ENCODE measurements at regions not wholly inside any gene's neighbourhood (a gene's known extent, or its start where the extent isn't known, plus 50 kb on each side); places are given as distances from the start of the nearest gene placed in this dataset.
"Not testable (repeated sequence)": the region's sequence is repeated elsewhere in the genome, so short reads cannot be mapped to it uniquely, and the experiment has no call there.

DNA sequence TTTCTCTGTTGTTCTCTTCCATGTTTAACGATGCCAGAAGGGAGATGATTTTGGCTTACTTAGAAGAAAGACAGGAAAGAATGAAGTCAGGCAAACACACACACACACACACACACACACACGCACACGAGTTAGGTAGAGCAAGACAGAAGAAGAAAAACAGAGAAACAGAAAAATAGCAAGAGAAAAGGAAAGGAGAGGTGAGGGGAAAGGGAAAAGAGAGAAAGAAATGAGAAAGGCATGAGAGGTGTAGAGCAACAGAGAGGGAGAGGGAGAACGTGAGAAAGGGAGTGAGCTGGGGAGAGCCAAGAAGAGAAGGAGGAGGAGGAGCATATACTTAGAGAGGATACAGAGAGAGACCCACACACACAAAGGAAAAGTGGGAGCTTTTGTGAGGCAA is 385.3 kb downstream of the DOK5 start:
- no peak for DNase-seq (ENCODE audit: low read depth in 2 of 2)

DNA sequence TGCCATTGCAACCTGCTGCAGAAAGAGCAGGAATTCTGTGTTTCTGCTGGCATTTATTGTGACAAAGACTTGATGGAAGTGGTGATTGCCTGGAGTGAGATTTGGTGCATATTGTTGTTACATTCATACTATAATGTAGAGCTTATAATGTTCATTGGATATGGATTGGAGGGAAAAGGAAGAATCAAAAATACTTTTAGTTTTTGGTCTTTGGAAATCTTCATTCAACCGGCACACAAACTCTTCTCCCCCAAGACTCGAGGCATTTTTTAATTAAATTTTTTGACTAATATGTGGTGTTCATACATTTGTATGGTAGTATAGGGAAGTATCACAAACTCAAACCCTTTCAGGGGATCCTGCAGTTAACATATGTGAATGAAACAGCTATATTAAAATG is 380.8 kb downstream of the DOK5 start:
- no peak for DNase-seq (ENCODE audit: low read depth in 2 of 2)

DNA sequence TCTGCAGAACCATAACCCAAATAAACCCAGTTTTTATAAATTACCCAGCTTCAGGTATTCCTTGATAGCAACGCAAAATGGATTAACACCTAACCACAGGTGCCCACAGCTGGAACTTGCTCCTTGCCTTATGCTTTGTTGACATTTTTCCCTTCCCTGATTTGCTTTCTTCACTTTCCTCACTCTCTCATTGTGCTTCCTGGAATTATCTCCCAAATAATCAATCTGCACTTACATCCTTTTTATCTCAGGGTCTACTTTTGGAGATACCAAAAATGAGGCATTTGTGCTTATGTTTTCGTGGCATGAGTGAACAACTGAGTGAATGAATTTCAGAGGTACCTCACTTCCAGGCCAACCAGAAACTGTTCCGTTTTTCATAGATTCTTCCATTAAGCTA is 374.3 kb downstream of the DOK5 start:
- DNase-seq (ENCODE audit: low read depth in 2 of 2): no peak

DNA sequence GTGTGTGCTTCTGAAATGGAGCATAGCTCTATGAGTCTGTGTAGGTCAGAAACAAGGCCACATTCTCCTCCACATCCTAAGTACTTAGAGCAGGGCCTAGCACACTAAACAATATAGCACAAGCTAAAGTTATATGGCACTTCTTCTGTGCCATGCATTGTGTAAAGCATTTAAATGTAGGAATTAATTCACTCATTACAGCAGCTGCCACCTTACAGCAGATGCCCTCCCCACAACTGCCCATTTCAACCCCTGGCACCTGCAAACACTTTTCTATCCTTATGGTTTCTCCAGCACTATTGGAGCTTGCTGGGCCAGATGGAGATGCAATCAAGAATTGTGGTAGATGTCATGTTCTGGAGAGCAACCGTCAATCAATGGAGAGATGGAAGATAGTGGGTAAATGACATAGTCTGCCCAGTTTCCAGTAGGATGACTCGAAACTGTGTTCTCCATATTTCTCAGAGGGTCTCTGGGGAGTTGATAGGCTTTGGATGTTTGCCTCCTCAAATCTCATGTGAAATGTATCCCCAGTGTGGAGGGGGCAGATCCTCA is 373.7 kb downstream of the DOK5 start:
- no peak for DNase-seq (ENCODE audit: low read depth in 2 of 2)

DNA sequence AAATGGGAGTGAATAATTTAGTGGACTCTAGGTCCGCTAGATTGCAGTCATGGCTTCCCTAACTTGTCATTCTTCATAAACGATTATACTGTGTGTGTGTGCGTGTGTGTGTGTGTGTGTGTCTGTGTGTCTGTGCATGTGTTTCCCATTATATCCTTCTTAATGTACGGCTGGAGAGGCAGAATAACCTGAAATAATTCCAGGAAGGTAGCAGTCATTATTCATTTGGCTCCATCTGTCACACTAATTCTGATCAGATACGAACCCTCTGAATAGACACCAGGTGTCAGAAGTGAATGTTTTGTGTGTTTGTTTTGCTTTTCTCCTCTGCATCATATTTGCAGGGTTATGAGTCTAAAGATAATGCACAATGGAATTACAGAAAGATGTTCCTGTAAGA is 372.9 kb downstream of the DOK5 start:
- no peak for DNase-seq (ENCODE audit: low read depth in 2 of 2)

DNA sequence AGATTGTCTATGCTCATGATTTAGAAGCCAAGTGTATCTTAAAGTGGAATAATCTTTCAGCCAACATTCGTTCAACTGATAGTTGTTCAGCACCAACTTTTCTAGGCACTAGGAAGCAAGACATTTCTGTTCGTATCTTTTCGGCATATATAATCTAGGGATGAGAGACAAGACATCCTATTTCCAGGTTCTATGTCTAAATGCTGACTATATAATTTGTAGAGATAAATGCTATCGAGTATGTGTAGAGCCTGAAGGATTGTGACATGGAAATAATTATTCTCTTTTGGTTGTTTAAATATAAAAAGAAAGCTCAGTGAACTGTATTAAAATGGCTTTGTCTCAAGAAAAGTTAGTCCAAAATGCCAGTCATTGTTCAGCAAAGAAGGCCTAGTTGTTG is 371.6 kb downstream of the DOK5 start:
- DNase-seq (ENCODE audit: low read depth in 2 of 2): no peak

DNA sequence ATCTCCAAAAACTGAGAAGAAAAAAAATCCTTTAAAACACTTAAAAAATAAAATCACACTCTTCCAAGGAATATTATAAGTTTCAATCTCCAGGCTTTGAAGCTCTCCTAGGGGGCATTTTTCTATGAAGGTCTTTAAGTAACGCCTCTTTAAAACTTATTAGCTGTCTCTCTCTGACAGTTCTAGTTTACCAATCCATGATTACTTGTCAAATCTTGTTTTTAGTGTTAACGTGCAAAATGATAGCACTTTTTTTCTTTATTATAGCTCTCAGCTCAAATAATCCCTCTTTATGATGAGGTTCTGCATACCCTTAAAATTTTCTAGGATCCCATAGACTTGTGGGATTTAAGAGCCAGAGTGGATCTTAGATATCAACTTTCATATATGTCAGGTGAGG is 369.0 kb downstream of the DOK5 start:
- no peak for DNase-seq (ENCODE audit: low read depth in 2 of 2)

DNA sequence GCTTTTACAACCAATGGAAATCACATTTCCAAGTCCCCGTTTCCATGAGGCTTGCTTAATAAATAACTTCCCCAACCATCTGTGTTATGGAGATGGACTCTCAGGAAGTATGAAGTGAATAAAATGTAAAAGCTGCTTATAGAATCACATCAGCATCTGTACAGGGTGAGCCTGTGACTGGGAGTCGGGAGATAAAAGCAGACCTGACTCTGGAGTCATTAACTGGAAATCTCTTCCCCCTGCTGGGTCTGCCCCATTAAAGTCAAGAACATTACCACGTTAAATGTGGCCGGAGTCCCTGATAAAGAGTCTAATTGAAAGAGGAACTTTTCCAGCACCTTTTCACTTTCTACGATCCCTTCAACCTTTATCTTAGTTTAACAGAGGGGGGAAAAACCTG is 368.5 kb downstream of the DOK5 start:
- no peak for DNase-seq (ENCODE audit: low read depth in 2 of 2)

DNA sequence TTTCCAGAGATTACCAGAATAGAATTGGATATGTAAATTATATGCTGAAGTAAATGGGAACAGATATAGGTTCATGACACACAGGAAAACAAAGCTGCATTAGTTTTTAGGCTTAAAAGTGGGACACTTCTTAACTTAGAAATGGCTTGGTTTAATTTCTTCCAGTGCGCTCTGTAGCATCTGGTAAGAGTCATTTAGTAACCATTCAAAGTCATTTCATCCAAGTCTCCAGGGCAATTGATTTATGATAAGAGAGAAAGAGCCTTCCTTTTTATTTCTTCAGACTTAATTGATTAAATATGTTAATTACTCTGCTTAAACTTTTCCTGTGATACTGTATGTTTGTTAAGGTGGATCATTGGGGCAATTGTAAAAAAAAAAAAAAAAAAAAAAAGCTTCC is 368.0 kb downstream of the DOK5 start:
- DNase-seq (ENCODE audit: low read depth in 2 of 2): no peak

DNA sequence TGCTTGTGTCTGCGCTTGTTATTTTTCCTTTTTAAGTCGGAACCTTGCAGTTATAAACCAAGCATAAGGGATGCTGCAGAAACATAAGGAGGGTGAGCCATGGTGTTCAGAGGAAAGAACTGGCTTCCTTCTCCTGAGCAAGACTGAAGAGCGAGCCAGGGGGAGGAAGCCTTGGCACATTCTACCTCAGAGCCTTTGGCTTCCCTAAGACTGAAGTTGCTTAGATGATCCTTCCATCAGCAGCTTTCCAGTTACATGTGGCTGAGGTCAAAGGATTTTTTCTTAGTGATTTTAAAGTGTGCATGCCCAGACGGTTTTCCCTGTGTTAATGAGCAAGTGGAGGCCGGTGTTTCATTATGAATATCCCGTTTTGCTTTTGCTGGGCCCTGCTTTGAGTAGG is 363.8 kb downstream of the DOK5 start:
- no peak for DNase-seq (ENCODE audit: low read depth in 2 of 2)

DNA sequence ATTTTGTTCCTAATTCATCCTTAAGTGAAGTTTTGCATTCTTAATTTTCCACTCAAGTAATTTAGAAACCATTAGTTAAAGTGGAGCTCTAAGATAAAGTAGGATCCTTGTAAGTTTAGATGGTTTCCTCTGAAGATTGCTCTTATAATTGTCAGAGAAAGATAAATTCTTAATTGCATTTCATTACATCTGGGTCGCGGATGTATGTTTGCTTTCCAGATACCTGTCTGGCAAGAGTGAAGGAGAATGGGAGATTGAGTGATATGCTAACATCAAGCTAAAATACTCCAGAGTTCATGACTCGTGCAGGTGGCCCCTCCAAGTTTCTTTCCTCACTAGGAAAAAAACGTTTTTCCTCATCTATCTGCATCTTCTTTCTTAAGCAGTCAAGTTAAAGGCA is 361.8 kb downstream of the DOK5 start:
- DNase-seq (ENCODE audit: low read depth in 2 of 2): no peak

DNA sequence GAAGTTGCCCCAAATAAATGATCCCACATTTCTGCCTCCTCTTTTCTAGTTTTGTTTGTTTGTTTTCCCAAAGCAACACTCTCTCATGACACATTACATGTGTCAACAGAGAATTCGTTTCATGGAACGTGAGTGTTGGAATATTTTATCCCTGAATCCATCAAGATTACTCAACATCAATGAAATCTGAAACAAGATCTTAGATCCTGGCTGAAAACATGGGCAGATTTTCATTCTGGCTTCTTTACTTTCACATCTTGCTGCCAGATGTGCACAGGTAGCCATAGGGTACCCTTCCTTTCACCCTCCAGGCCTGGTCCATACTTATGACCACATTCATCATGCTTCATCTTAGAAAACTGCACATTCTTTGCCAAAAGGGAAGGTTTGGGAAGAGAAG is 347.0 kb downstream of the DOK5 start:
- no peak for DNase-seq (ENCODE audit: low read depth in 2 of 2)

DNA sequence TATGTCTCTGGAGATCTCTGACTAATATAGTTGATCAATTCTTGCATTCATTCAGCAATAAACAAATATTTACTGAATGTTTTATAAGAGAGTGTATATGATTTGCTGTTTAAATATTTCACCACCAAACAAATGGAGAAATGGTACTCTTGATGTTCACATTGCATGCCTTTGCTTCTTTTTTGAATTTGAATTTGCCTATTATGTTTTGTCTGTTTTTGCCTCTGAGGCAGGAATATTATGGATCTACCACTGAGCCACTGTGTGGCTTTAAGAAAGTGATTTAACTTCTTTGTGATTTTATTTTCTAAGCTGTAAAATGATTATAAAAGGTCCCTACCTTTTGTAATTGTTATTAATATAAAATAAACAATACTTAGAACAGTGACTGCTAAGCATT is 345.0 kb downstream of the DOK5 start:
- no peak for DNase-seq (ENCODE audit: low read depth in 2 of 2)

DNA sequence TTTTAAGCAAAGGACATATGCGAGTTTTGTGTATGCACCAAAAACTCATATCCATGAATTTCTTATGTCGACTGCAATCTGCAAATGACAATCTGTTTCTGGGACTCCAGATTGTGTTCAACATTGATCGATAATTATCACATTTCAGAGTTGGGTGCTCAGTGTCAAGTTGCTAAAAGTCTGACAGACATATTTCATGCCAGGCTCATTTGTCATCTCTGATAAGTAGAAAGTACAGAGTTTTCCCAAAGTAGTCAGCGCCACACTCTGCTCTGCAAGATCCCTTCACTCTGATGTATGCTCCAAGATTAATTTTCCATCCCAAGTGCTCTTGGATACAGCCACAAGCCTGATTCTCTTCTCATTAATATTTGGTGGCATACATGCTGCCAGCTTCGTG is 331.1 kb downstream of the DOK5 start:
- no peak for DNase-seq (ENCODE audit: low read depth in 2 of 2)

DNA sequence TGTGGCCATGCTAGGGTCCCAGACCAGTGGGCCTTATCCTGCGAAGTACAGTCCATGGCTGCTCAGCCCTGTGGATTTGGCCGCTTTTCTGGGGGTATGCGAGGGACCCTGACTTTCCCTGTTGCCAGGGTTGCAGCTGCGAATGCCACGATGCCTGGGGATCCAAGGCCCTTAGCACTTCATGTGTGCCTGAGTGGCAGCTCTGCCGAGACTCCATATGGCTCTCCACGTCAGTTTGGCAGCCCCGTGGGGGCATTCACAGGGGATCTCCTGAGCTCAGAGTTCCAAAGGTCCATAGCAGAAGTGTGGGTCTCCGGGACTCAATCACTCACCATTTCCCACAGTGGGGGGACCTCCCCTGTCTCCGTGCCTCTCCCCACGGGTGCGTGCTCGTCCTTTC is 319.5 kb downstream of the DOK5 start:
- no peak for DNase-seq (ENCODE audit: low read depth in 2 of 2)

DNA sequence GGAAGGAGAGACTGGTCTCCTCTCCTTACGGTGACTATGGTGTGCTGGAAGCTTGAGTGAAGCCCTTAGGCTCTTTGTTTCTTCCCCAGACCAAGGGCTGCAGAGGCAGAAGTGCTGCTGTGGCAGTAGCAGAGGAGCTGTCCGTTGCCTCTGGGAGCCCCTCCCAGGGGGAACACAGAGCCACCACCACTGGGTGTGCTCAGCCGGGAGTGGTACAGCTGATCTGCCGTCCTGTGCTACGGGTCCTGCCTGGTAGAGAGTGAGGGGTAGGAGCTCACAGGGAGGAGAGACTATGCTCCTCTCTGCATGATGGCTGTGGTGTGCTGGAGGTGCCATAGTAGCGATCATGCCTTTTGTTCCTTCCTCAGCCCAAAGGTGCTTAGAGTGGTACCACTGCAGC is 318.7 kb downstream of the DOK5 start:
- no peak for DNase-seq (ENCODE audit: low read depth in 2 of 2)

DNA sequence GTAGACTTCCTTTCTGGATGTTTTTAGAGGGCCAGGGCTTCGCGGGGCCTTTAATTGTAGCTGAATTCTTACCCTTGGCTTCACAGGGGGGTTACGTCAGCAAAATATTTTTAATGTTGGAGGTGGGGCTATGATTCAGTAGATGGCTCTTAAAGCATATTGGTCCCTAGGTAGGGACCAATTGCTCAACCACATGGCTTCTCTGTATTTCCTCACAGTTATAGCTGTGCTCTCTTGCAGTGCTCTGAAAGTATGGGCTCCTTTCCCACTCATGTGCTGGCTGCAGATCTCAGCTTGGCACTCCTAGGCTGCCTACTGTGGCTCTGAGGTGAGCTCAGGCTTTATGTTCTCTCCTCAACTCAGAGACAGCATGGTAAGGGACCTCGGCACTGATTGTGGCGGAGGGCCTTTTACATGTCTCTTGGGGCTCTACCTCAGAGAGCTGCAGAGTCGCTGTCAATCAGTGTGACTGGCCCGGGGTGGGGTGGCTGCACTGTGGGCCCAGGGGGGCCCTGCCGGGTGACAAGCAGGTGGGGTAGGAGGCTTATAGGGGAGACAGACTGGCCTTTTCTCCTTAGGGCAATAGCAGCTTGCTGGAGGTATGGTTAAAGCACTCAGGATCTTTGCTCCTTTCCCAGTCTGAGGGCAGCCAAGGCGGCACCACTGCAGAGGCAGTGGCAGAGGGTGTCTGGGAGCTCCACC is 318.0 kb downstream of the DOK5 start:
- no peak for DNase-seq (ENCODE audit: low read depth in 2 of 2)

DNA sequence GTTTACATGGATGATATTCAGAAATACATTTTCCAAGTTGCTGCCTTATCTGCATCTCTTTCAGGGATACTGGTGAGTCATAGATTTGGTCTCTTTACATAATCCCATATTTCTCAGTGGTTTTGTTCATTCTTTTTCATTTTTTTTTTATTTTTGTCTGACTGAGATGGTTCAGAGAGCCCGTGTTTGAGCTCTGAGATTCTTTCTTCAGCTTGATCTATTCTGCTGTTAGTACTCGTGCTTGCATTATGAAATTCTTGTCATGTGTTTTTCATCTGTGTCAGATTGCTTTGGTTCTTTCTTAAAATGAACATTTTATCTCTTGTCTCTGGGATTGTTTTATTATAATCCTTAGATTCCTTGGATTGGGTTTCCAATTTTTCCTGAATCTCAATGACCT is 317.3 kb downstream of the DOK5 start:
- DNase-seq (ENCODE audit: low read depth in 2 of 2): no peak

DNA sequence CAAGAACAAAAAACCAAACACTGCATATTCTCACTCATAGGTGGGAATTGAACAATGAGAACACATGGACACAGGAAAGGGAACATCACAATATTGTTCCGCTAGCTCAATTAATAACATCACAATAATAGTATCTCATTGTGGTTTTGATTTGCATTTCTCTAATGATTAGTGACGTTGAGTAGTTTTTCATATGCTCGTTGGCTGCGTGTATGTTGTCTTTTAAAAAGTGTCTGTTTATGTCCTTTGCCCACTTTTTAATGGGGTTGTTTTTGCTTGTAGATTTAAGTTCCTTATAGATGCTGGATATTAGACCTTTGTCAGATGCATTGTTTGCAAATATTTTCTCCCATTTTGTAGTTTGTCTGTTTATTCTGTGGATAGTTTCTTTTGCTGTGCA is 312.9 kb downstream of the DOK5 start:
- not testable (repeated sequence) for DNase-seq (ENCODE audit: low read depth in 2 of 2)

DNA sequence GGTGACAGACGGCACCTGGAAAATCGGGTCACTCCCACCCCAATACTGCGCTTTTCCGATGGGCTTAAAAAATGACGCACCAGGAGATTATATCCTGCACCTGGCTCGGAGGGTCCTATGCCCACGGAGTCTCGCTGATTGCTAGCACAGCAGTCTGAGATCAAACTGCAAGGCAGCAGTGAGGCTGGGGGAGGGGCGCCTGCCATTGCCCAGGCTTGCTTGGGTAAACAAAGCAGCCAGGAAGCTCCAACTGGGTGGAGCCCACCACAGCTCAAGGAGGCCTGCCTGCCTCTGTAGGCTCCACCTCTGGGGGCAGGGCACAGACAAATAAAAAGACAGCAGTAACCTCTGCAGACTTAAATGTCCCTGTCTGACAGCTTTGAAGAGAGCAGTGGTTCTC is 307.4 kb downstream of the DOK5 start:
- DNase-seq (ENCODE audit: low read depth in 2 of 2): not testable (repeated sequence)

DNA sequence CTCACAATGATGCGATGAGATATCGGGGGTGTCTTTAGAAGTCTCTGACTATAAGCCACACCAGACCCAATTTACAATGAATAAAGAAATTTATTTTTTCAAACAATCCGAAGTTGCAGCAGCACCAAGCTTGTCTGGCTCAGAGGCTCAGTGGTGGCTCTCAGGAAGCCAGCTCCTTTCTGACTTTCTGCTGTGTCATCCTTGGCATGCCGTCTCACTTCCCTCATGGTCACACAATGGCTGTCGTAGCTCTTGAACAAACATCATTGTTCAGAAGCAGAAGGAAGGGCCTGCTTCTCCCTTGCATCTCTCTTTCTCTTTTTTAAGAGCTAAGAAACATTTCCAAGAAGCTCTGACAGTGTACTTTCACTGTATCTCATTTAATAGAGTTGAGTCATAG is 299.0 kb downstream of the DOK5 start:
- DNase-seq (ENCODE audit: low read depth in 2 of 2): no peak

DNA sequence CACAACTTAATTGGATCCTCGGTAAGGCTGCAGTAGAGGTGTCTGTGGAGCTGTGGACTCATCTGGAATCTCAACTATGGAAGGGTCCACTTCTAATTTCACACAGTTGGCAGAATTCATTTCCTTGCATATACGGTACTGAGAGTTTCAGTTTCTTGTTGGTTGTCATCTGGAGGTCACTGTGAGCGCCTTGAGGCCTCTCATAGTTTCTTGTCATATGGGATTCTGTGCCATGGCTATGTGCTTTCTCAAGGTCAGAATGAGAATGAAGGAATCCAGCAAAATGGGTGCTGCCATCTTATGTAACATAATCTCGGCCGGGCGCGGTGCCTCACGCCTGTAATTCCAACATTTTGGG is 298.2 kb downstream of the DOK5 start:
- DNase-seq (ENCODE audit: low read depth in 2 of 2): no peak

DNA sequence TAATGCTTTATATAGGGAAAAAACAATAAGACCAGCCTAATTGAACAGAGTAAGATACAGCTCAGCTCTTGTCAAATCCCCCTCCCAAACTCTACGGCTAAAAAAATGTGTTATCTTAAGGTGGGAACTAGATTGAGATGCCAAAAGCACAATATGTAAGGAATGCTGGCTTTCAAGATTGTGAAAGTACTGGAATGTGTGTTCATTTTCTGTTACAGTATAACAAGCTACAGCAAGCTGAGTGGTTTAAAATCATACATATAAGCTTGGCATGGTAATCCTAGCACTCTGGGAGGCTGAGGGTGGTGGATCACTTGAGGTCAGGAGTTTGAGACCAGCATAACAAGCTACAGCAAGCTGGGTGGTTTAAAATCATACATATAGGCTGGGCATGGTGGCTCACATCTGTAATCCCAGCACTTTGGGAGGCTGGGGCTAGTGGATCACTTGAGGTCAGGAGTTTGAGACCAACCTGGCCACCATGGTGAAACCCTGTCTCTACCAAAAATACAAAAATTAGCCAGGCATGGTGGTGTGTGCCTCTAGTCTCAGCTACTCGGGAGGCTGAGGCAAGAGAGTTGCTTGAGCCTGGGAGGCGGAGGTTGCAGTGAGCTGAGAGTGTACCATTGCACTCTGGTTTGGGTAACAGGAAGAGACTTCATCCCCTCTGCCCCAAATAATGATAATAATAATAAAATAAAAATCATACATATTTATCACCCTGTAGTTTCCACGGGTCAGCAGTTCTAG is 297.7 kb downstream of the DOK5 start:
- no peak for DNase-seq (ENCODE audit: low read depth in 2 of 2)
